RKO (cell line): ENCODE measurements at regions not wholly inside any gene's neighbourhood (a gene's known extent, or its start where the extent isn't known, plus 50 kb on each side); places are given as distances from the start of the nearest gene placed in this dataset.

Experiments
- DNase-seq: peaks from one replicate; pipeline ENCODE4 v3.0.0-alpha.2; 2016; ENCODE audit warnings: low spot score

- no peak for DNase-seq
Observed at GRCh38 chr3:35498506-35499210, 140.7 kb upstream of the ARPP21 start.

GRCh38 chr3:35500641-35501350, 138.5 kb upstream of the ARPP21 start:
- no peak for DNase-seq

DNA sequence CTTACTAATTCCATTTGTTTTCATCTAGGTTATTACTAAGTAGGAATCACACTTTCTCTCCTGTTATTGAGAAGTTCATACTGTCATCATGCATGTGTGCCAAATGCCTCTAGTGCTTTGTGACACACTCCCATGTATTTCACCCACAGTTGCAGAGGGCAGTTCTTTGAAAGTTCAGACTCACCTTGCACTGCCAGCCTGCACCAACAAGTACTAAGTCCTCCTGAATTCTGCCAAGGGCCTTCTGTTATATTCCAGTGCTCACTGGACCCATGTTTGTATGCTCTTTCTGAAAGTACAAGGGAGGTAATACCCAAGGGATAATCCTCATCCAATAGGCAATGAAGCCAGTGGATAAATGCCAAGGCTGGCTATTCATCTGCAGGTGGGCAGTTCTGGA, 136.6 kb upstream of the ARPP21 start:
- DNase-seq, result no peak

GRCh38 chr3:35505181-35505580, 134.1 kb upstream of the ARPP21 start:
- DNase-seq, result no peak

GRCh38 chr3:35505772-35506171, 133.6 kb upstream of the ARPP21 start:
- no peak for DNase-seq

- DNase-seq, result no peak
Observed at GRCh38 chr3:35519936-35520335, 119.4 kb upstream of the ARPP21 start.

GRCh38 chr3:35521196-35521595, 118.1 kb upstream of the ARPP21 start:
- no peak for DNase-seq

GRCh38 chr3:35522450-35522849, 116.9 kb upstream of the ARPP21 start:
- no peak for DNase-seq

GRCh38 chr3:35523074-35523473, 116.3 kb upstream of the ARPP21 start:
- DNase-seq, result no peak

- DNase-seq, result no peak
Observed at GRCh38 chr3:35523838-35524237, 115.5 kb upstream of the ARPP21 start.

- no peak for DNase-seq
Observed at GRCh38 chr3:35524856-35525255, 114.5 kb upstream of the ARPP21 start.

DNA sequence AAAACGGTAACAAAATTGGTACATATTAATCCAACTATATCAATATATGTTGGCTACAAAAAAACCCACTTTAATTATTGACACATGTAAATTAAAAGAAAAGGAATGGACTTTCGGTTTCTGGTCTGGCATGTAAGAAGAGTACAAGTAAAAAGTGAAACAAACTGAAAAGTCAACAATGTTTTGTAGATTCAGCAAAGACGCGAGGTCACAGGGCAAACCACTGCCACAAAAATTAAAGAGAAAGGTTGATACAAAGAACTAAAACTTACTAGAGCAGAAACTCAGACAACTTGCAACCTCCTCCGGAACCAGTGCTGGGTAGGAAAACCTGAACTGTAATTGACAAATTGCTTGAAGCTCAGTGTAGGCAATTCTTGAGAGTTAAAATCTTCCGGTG, 110.6 kb upstream of the ARPP21 start:
- DNase-seq, result no peak

- DNase-seq, result no peak
Observed at GRCh38 chr3:35529337-35529736, 110.0 kb upstream of the ARPP21 start.

GRCh38 chr3:35537265-35537664, 102.1 kb upstream of the ARPP21 start:
- peak; percentile 3 for DNase-seq

DNA sequence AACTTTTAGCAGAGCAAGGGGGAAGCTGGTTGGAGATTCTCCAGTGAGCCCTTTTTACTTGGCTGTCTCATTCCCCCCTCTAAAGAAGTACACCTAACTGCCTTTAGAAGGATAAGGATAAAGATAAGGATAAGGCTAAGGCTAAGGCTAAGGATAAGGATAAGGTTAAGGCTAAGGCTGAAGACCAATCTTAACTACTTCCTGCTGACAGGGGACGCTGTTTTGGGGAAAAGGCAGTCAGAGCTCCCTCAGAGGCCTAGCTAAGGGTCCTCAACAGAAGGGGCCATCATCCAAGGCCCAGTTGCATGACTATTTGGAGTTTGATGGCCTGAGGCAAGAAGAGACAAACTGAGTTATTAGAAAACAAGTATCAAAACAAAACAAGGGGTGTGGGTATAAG, 94.3 kb upstream of the ARPP21 start:
- DNase-seq, result no peak

DNA sequence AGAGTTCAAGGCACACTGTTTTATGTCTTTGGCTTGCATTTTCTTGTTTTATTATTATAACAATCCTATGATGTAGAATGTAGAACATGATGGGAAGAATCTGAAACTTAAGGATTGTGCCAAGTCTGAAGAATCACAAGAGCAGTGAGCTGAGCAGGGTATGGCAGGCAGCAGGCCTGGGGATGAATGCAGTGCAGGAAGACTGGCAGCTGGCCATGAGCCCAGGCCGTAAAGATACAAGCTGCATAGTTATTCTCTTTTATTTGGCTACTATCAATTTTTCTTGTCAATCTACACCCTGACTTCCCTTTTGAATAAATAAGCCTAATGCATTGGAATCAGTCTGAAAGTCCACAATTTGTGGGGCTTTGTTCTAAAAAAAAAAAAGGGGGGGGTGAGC, 89.6 kb upstream of the ARPP21 start:
- no peak for DNase-seq

DNA sequence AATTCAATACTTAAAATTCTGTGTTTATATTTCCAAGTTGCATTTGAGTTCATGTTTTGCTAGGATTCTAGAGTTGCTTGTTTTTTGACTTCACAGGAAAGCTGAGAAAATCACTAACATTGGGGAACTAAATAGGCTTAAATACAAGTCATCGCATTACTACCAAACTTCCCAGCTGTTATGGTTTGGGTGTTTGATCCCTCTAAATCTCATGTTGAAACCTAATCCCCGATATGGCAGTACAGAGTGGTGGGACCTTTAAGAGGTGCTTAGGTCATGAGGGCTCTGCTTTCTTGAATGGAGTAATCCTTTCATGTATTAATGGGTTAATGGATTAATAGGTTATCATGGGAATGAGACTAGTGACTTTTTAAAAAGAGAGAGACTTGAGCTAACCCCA, 77.2 kb upstream of the ARPP21 start:
- DNase-seq, result no peak

DNA sequence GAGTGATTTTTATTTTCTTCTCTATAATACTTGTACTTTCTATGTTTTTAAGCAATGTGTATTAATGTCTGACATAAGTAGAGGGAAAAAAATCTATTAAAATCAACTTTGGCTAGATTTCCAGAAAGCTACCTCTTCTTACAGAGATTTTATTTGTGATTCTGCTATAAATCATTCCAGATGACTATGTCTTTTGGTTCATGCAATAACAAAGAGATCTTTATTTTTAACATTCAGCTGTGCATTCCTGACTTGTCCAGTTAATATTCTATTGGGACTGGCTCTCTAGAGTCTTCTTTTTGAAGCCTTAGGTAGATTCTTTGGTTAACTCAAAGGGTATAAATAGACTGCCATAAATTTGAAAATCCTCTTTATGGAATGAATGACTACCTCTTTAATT, 74.3 kb upstream of the ARPP21 start:
- no peak for DNase-seq
